ENCODE measurements at regions not wholly inside any gene's neighbourhood (a gene's known extent, or its start where the extent isn't known, plus 50 kb on each side); places are given as distances from the start of the nearest gene placed in this dataset.

DNA sequence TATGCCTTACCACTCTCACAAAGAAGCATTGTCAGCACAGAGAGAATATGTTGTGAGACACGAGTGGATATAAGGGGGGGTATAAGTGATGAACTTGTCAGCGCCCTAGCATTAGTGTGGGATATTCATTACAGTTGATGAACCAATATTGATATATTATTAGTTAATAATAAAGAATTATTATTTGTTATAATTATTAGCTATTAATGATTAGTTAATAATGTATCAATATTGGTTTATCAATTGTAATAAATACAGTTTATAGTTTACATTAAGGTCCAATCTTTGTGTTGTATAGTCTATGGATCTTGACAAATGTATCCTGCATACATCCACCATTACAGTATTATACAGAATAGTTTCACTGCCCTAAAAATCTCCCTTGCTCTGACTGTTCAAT, 120.2 kb upstream of the NCAM2 start:
- no peaks in the 10 kb centered on the region for H3K9me2 ChIP-seq (ENCODE audit: insufficient read depth)
- H3K36me3 ChIP-seq (ENCODE audit: control insufficient read depth in 1 of 2, insufficient read depth in 2 of 2, low read length in 2 of 2): no peaks in the 10 kb centered on the region
- ATAC-seq (no peak), DNase-seq (ENCODE audit: low read depth, low spot score) (no peak)
- no TSS peak for BruUV-seq (replicated peaks)
- no peaks in the 10 kb centered on the region for H3K79me2 ChIP-seq (ENCODE audit: insufficient read depth, low read length)
- RAD21 ChIA-PET (ENCODE audit: low non-redundant PET in 1 of 2, low total read pairs in 2 of 2, uncharacterized antibody in 2 of 2, unreplicated experiment in 2 of 2): no interaction called here
- H3K9me3 ChIP-seq (ENCODE audit: control insufficient read depth in 1 of 2, insufficient read depth in 1 of 2, low read depth in 1 of 2, low read length in 2 of 2): peaks cover 9% of the 10 kb centered on the region in 2 experiments; a peak in 3 of 4 replicates
- H4K20me1 ChIP-seq (ENCODE audit: insufficient read depth): no peaks in the 10 kb centered on the region
- no peaks in the 10 kb centered on the region for H3K27me3 ChIP-seq (ENCODE audit: insufficient read depth, low read length)
- H3K27ac ChIP-seq (ENCODE audit: low read depth, low read length): no peak overlapping the region
- POLR2A ChIA-PET: no interaction called here
- H3K4me1 ChIP-seq (ENCODE audit: control insufficient read depth in 1 of 2, insufficient read depth in 2 of 2, low read length in 2 of 2): no peaks in the 10 kb centered on the region
- H3K9ac ChIP-seq (ENCODE audit: low read length): no peak overlapping the region
- no peak overlapping the region for H2AFZ ChIP-seq (ENCODE audit: low read depth, low read length, poor library complexity, severe bottlenecking)
- no peak overlapping the region for H3K4me2 ChIP-seq (ENCODE audit: low read length)
- CTCF ChIA-PET: no interaction called here
- TF ChIP-seq POLR2A (IDR thresholded peaks at IDR 0.05; ENCODE audit: borderline replicate concordance, extremely low read depth, insufficient read depth, insufficient read length) (no peak), CBX3 (IDR thresholded peaks at IDR 0.05; ENCODE audit: low read depth) (no peak), EZH2phosphoT487 (IDR thresholded peaks at IDR 0.05; ENCODE audit: borderline replicate concordance) (no peak), SP1 (IDR thresholded peaks at IDR 0.05; ENCODE audit: low read depth) (no peak), SIN3A (IDR thresholded peaks at IDR 0.05; ENCODE audit: low read depth) (no peak), TCF7L2 (IDR thresholded peaks at IDR 0.05; ENCODE audit: borderline replicate concordance, extremely low read depth, insufficient read depth, insufficient read length) (no peak), EGR1 (IDR thresholded peaks at IDR 0.05; ENCODE audit: low read depth) (no peak), EZH2 (IDR thresholded peaks at IDR 0.05) (no peak), JUND (IDR thresholded peaks at IDR 0.05) (no peak), POLR2AphosphoS5 (IDR thresholded peaks at IDR 0.05; ENCODE audit: low read depth, low read length) (no peak)
- TF ChIP-seq, protein P1, sequence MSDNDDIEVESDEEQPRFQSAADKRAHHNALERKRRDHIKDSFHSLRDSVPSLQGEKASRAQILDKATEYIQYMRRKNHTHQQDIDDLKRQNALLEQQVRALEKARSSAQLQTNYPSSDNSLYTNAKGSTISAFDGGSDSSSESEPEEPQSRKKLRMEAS (IDR thresholded peaks at IDR 0.05): no peak
- TF ChIP-seq, protein P2, sequence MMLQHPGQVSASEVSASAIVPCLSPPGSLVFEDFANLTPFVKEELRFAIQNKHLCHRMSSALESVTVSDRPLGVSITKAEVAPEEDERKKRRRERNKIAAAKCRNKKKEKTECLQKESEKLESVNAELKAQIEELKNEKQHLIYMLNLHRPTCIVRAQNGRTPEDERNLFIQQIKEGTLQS (IDR thresholded peaks at IDR 0.05): no peak
- TF ChIP-seq, protein P3, sequence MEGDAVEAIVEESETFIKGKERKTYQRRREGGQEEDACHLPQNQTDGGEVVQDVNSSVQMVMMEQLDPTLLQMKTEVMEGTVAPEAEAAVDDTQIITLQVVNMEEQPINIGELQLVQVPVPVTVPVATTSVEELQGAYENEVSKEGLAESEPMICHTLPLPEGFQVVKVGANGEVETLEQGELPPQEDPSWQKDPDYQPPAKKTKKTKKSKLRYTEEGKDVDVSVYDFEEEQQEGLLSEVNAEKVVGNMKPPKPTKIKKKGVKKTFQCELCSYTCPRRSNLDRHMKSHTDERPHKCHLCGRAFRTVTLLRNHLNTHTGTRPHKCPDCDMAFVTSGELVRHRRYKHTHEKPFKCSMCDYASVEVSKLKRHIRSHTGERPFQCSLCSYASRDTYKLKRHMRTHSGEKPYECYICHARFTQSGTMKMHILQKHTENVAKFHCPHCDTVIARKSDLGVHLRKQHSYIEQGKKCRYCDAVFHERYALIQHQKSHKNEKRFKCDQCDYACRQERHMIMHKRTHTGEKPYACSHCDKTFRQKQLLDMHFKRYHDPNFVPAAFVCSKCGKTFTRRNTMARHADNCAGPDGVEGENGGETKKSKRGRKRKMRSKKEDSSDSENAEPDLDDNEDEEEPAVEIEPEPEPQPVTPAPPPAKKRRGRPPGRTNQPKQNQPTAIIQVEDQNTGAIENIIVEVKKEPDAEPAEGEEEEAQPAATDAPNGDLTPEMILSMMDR (IDR thresholded peaks at IDR 0.05 in 2 of 3, conservative IDR thresholded peaks at IDR 0.05 in 1 of 3; ENCODE audit: borderline replicate concordance in 1 of 3, insufficient read depth in 1 of 3, low read depth in 2 of 3, low read length in 2 of 3): no peak
- no peak overlapping the region for H3K4me3 ChIP-seq (replicated peaks in 1 of 2; ENCODE audit: low read depth in 1 of 2, low read length in 2 of 2)
- intact Hi-C loops (cut with micrococcal nuclease): no loop called here

All from HCT116 (cell line).